H1 (cell line): ENCODE measurements at regions not wholly inside any gene's neighbourhood (a gene's known extent, or its start where the extent isn't known, plus 50 kb on each side); places are given as distances from the start of the nearest gene placed in this dataset.

Source experiments
- CTCF ChIA-PET: fragments of 300-600 bp; sonication (Branson Sonifier 250); formaldehyde crosslinking; loops from one replicate; lab custom pipeline; 2021; ENCODE audit not compliant: partially characterized antibody; lab: Charles Lee
- POLR2A ChIA-PET: fragments of 300-600 bp; sonication (Branson Sonifier 250); formaldehyde crosslinking; loops from one replicate; lab custom pipeline; 2021; ENCODE audit warnings: inconsistent platforms; ENCODE audit not compliant: partially characterized antibody; lab: Charles Lee
- DNase-seq, 2 experiments: peaks; one replicate each; pipeline versions ENCODE4 v3.0.0 to v3.0.0-alpha.2; 2010 to 2022; ENCODE audit warnings: low spot score in 2 of 2, low read depth in 1 of 2, mixed read lengths in 1 of 2
- FAIRE-seq: peaks from 2 replicates; lab custom pipeline; 2011; peaks lifted over from hg19 to GRCh38; lab: Jason Lieb, UNC
- H2AFZ ChIP-seq: 2 replicates; pipeline ENCODE4 v1.8.1; 2012; ENCODE audit warnings: low read length, inconsistent platforms
- H2AK5ac ChIP-seq: 2 replicates; pipeline ENCODE4 v1.6.1; 2013; ENCODE audit warnings: low read depth, low read length
- H2BK120ac ChIP-seq: replicated peaks from 2 replicates; pipeline ENCODE3; 2013; ENCODE audit warnings: low read depth, low read length, inconsistent platforms
- H2BK12ac ChIP-seq: 2 replicates; pipeline ENCODE4 v1.6.1; 2013; ENCODE audit warnings: low read depth, low read length
- H2BK15ac ChIP-seq: 2 replicates; pipeline ENCODE4 v1.6.1; 2013; ENCODE audit warnings: low read length
- H2BK20ac ChIP-seq: 2 replicates; pipeline ENCODE4 v1.6.1; 2013; ENCODE audit warnings: low read length
- H2BK5ac ChIP-seq: 2 replicates; pipeline ENCODE4 v1.6.1; 2013; ENCODE audit warnings: low read depth, low read length
- H3K14ac ChIP-seq: 2 replicates; pipeline ENCODE4 v1.6.1; 2013; ENCODE audit warnings: inconsistent platforms; ENCODE audit not compliant: insufficient read length
- H3K18ac ChIP-seq: 2 replicates; pipeline ENCODE4 v1.6.1; 2013; ENCODE audit warnings: low read length; ENCODE audit errors: extremely low read depth
- H3K23ac ChIP-seq: 2 replicates; pipeline ENCODE4 v1.6.1; 2013; ENCODE audit warnings: inconsistent platforms; ENCODE audit not compliant: insufficient read length
- H3K23me2 ChIP-seq: 2 replicates; pipeline ENCODE4 v1.6.1; 2013; ENCODE audit warnings: low read depth, low read length
- H3K27ac ChIP-seq: 2 replicates; pipeline ENCODE4 v1.6.1; 2011; ENCODE audit warnings: low read depth, low read length, inconsistent platforms
- H3K27me3 ChIP-seq, 4 experiments: replicated peaks in 1 of 4; 1 replicate in 1 of 4; 2 replicates in 3 of 4; pipeline versions ENCODE4 v1.6.1 to v1.8.1; 2011 to 2013; ENCODE audit warnings: low read length in 3 of 4, mild to moderate bottlenecking in 3 of 4, inconsistent platforms in 2 of 4, mixed read lengths in 2 of 4, moderate library complexity in 1 of 4; ENCODE audit not compliant: control insufficient read depth in 3 of 4, insufficient read depth in 3 of 4; ENCODE audit errors: extremely low read depth in 1 of 4
- H3K36me3 ChIP-seq, 4 experiments: 2 replicates each; pipeline versions ENCODE4 v1.6.1 to v1.8.1; 2011 to 2013; ENCODE audit warnings: mild to moderate bottlenecking in 4 of 4, low read length in 3 of 4, moderate library complexity in 2 of 4, control low read depth in 1 of 4, inconsistent platforms in 1 of 4; ENCODE audit not compliant: insufficient read depth in 4 of 4, control insufficient read depth in 2 of 4
- H3K4ac ChIP-seq: replicated peaks from 2 replicates; pipeline ENCODE3; 2013; ENCODE audit warnings: low read length, low read depth, mixed read lengths, inconsistent platforms; ENCODE audit not compliant: insufficient read length
- H3K4me1 ChIP-seq, 4 experiments: replicated peaks in 1 of 4; 1 replicate in 1 of 4; 2 replicates in 3 of 4; pipeline versions ENCODE4 v1.6.1 to v1.8.1; 2011 to 2013; ENCODE audit warnings: low read length in 3 of 4, inconsistent platforms in 2 of 4, mixed read lengths in 1 of 4; ENCODE audit not compliant: insufficient read depth in 4 of 4, control insufficient read depth in 3 of 4
- H3K4me2 ChIP-seq, 2 experiments: 2 replicates each; pipeline versions ENCODE4 v1.6.1 to v1.8.1; 2011 to 2013; ENCODE audit warnings: low read depth in 2 of 2, low read length in 2 of 2, control low read depth in 1 of 2, inconsistent platforms in 1 of 2, mild to moderate bottlenecking in 1 of 2; ENCODE audit not compliant: insufficient read depth in 1 of 2
- H3K4me3 ChIP-seq, 4 experiments: fragments of 200-600, 300-600 bp in 1 of 4; sonication (generic), shearing (Covaris generic), sonication (Bioruptor Twin) in 1 of 4; 2 replicates each; pipeline versions ENCODE4 v1.5.1 to v1.8.1; 2011 to 2016; ENCODE audit warnings: low read length in 4 of 4, low read depth in 3 of 4, control low read depth in 2 of 4, inconsistent platforms in 2 of 4, mild to moderate bottlenecking in 2 of 4, mixed read lengths in 1 of 4, moderate library complexity in 1 of 4; ENCODE audit not compliant: insufficient read depth in 2 of 4; ENCODE audit errors: extremely low read depth in 1 of 4
- H3K56ac ChIP-seq: replicated peaks from 2 replicates; pipeline ENCODE3; 2013; ENCODE audit warnings: low read depth, mild to moderate bottlenecking, mixed read lengths, low read length, inconsistent platforms; ENCODE audit not compliant: insufficient read length
- H3K79me1 ChIP-seq: 2 replicates; pipeline ENCODE4 v1.6.1; 2013; ENCODE audit warnings: low read depth, low read length, control low read depth
- H3K79me2 ChIP-seq, 2 experiments: 2 replicates each; pipeline versions ENCODE4 v1.6.1 to v1.8.1; 2012 to 2013; ENCODE audit warnings: low read length in 2 of 2, mild to moderate bottlenecking in 2 of 2, inconsistent platforms in 1 of 2; ENCODE audit not compliant: insufficient read depth in 2 of 2, control insufficient read depth in 1 of 2
- H3K9ac ChIP-seq, 4 experiments: replicated peaks in 1 of 4; 1 replicate in 1 of 4; 2 replicates in 3 of 4; pipeline versions ENCODE4 v1.6.1 to v1.8.1; 2011 to 2013; ENCODE audit warnings: low read depth in 3 of 4, low read length in 3 of 4, control low read depth in 2 of 4, mild to moderate bottlenecking in 2 of 4, moderate library complexity in 2 of 4, inconsistent platforms in 1 of 4; ENCODE audit errors: extremely low read depth in 1 of 4
- H3K9me3 ChIP-seq, 2 experiments: 2 replicates each; pipeline versions ENCODE4 v1.6.1 to v1.8.1; 2012 to 2013; ENCODE audit warnings: mild to moderate bottlenecking in 2 of 2, moderate library complexity in 2 of 2, control low read depth in 1 of 2, inconsistent platforms in 1 of 2, low read depth in 1 of 2, low read length in 1 of 2, mixed read lengths in 1 of 2; ENCODE audit not compliant: insufficient read depth in 2 of 2
- H4K20me1 ChIP-seq, 2 experiments: replicated peaks in 1 of 2; 2 replicates each; pipeline versions ENCODE3 to v1.8.1; 2011 to 2013; ENCODE audit warnings: inconsistent platforms in 2 of 2, low read length in 2 of 2, mild to moderate bottlenecking in 1 of 2; ENCODE audit not compliant: insufficient read depth in 2 of 2, control insufficient read depth in 1 of 2
- H4K5ac ChIP-seq: 2 replicates; pipeline ENCODE4 v1.6.1; 2013; ENCODE audit warnings: low read length, low read depth, mixed read lengths, inconsistent platforms; ENCODE audit not compliant: insufficient read length
- H4K8ac ChIP-seq: 2 replicates; pipeline ENCODE4 v1.8.0; 2013; ENCODE audit warnings: mild to moderate bottlenecking, moderate library complexity, low read length, inconsistent platforms; ENCODE audit not compliant: insufficient read depth; ENCODE audit errors: extremely low read depth
- H4K91ac ChIP-seq: replicated peaks from 2 replicates; pipeline ENCODE3; 2013; ENCODE audit warnings: low read length, mixed read lengths, inconsistent platforms; ENCODE audit not compliant: insufficient read length
- ATF2 ChIP-seq: IDR thresholded peaks from 2 replicates; pipeline ENCODE4 v1.6.1; 2012; ENCODE audit warnings: low read length, inconsistent platforms
- CTBP2 ChIP-seq: IDR thresholded peaks from 2 replicates; pipeline ENCODE4 v1.7.0; 2011; ENCODE audit warnings: borderline replicate concordance, mild to moderate bottlenecking, moderate library complexity, mixed read lengths, low read length; ENCODE audit not compliant: insufficient read depth, insufficient read length
- FOSL1 ChIP-seq: IDR thresholded peaks from 2 replicates; pipeline ENCODE4 v1.6.1; 2011; ENCODE audit warnings: mild to moderate bottlenecking, low read depth, low read length, moderate library complexity; ENCODE audit not compliant: insufficient read depth
- MAX ChIP-seq: IDR thresholded peaks from 2 replicates; pipeline ENCODE4 v1.6.1; 2012; ENCODE audit warnings: inconsistent platforms
- NANOG ChIP-seq: IDR thresholded peaks from 2 replicates; pipeline ENCODE4 v1.6.1; 2011; ENCODE audit warnings: low read length, low read depth, mild to moderate bottlenecking, inconsistent platforms; ENCODE audit not compliant: insufficient read depth, poor library complexity, severe bottlenecking
- RAD21 ChIP-seq, 2 experiments: IDR thresholded peaks in 1 of 2; conservative IDR thresholded peaks in 1 of 2; 2 replicates each; pipeline ENCODE4 v1.6.1; 2011; ENCODE audit warnings: low read depth in 2 of 2, low read length in 2 of 2, improper control_type of control experiment in 1 of 2, inconsistent platforms in 1 of 2, mild to moderate bottlenecking in 1 of 2, moderate library complexity in 1 of 2
- WGBS, 2 experiments: shearing (Covaris generic) in 1 of 2; methylation state at CpG; one replicate each; pipeline versions ENCODE4 v1.1.6 to v1.1.7; 2013 to 2015; ENCODE audit warnings: low lambda C conversion rate in 2 of 2, mixed read lengths in 2 of 2, inconsistent platforms in 1 of 2, low coverage in 1 of 2, missing lambda C conversion rate in 1 of 2; ENCODE audit not compliant: insufficient replicate concordance in 2 of 2, insufficient coverage in 1 of 2, insufficient read length in 1 of 2; ENCODE audit errors: extremely low coverage in 1 of 2, missing lambda C conversion rate in 1 of 2; 5-methylcytosine and 5-hydroxymethylcytosine counted together

GRCh38 chr3:74009961-74010844 lies 385.5 kb upstream of the PDZRN3 start:
- POLR2A ChIA-PET: no interaction called here
- no peak overlapping the region for H3K23ac ChIP-seq
- no peak overlapping the region for H3K4me3 ChIP-seq
- H3K14ac ChIP-seq: no peak overlapping the region
- CTCF ChIA-PET: no interaction called here
- H3K36me3 ChIP-seq: no peaks in the 10 kb centered on the region
- H2BK15ac ChIP-seq: no peak overlapping the region
- H3K4ac ChIP-seq: no peak overlapping the region
- H3K4me1 ChIP-seq: peaks cover 0 to 9% (median 2%) of the 10 kb centered on the region in 4 experiments; a peak in 1 of 7 replicates
- FAIRE-seq (no peak), DNase-seq (no peak)
- H3K79me1 ChIP-seq: no peaks in the 10 kb centered on the region
- H2AFZ ChIP-seq: no peak overlapping the region
- H2BK5ac ChIP-seq: no peak overlapping the region
- no peak overlapping the region for H4K5ac ChIP-seq
- H3K9ac ChIP-seq: no peak overlapping the region
- no peak overlapping the region for H4K8ac ChIP-seq
- H3K79me2 ChIP-seq: no peaks in the 10 kb centered on the region
- no peak overlapping the region for H3K27ac ChIP-seq
- H3K4me2 ChIP-seq: no peak overlapping the region
- no peak overlapping the region for H2BK120ac ChIP-seq
- no peaks in the 10 kb centered on the region for H3K9me3 ChIP-seq
- no peak for TF ChIP-seq NANOG
- TF ChIP-seq CTBP2: no peak
- no peak for TF ChIP-seq MAX
- no peak for TF ChIP-seq FOSL1
- no peak for TF ChIP-seq ATF2
- no peak for TF ChIP-seq RAD21 (IDR thresholded peaks at IDR 0.05 in 1 of 2, conservative IDR thresholded peaks at IDR 0.05 in 1 of 2; ENCODE audit: low read depth in 2 of 2, low read length in 2 of 2)
- no peak overlapping the region for H2BK12ac ChIP-seq
- peaks cover 1% of the 10 kb centered on the region for H3K23me2 ChIP-seq
- no peaks in the 10 kb centered on the region for H3K27me3 ChIP-seq
- H3K56ac ChIP-seq: no peak overlapping the region
- no peak overlapping the region for H4K91ac ChIP-seq
- 87% methylated on average over 4 of the region's 4 CpGs; no CpG with 5 or more reads in 1 of the 2 experiments for WGBS, 2 experiments
- no peak overlapping the region for H2BK20ac ChIP-seq
- H3K18ac ChIP-seq: no peak overlapping the region
- no peak overlapping the region for H2AK5ac ChIP-seq
- H4K20me1 ChIP-seq: no peaks in the 10 kb centered on the region
